GM12875 (cell line): ENCODE measurements at regions not wholly inside any gene's neighbourhood (a gene's known extent, or its start where the extent isn't known, plus 50 kb on each side); places are given as distances from the start of the nearest gene placed in this dataset.

Experiments
- H3K4me3 ChIP-seq: one replicate; pipeline ENCODE4 v1.5.1; 2011; ENCODE audit warnings: low read depth, low read length, control low read depth
- CTCF ChIP-seq: IDR thresholded peaks from 2 replicates; pipeline ENCODE4 v1.5.1; 2011; ENCODE audit warnings: low read depth, mild to moderate bottlenecking, control low read depth, inconsistent platforms, low read length, moderate library complexity, borderline replicate concordance; ENCODE audit not compliant: insufficient read depth

DNA sequence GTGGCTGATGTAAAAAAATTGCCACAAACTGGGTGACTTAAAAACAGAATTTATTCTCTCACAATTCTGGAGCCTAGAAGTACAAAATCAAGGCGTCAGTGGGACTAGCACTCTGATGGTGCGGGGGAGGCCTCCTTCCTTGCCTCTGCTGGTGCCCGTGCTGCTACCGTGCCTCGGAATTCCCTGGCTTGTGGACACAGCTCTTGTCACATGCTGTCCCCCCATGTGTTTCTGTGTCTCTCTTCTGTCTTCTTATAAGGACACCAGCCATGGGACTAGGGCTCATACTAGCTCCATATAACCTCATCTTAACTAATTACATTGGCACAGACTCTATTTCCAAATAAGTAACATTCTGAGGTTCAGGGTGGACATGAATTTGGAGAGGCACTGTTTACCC lies 242.3 kb upstream of the IRX2 start:
- H3K4me3 ChIP-seq, result no peak overlapping the region
- TF ChIP-seq CTCF, result no peak

DNA sequence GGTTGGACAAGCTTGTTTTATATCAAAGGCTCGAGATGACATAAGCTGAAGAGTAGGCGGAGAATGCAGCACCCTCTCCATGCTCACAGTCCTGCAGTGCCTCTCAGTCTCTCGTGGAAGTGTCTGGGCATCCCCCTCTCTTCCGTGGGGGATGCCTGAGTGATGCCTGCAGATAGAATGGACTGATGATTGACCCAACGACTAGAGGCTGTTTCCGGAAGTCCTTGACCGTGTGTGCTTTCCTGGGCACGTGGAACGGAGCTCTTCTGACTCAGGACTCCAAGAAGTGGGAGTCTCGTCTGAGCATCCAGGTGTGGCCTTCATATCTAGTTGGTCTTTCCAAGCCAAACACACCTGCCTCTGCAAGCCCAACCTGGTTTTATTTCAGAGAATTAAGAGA lies 241.8 kb upstream of the IRX2 start:
- H3K4me3 ChIP-seq, result no peak overlapping the region

DNA sequence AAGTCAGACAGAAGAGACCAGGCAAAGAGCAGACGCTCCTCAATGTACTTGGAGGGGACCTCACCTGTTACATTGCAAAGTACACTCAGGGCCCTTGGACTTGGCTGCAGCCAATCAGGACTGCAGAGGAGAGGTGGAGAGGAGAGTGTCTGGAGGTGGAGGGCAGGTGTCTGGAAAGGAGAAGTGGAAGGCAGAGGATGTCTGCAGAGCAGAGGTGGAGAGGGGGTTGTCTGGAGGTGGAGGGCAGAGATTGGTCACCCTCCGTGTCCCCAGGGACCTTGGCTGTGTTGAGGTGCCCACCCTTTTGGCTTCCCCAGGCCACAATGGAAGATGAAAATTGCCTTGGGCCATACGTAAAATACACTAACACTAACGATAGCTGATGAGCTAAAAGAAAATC lies 241.3 kb upstream of the IRX2 start:
- no peak for TF ChIP-seq CTCF
- no peak overlapping the region for H3K4me3 ChIP-seq

More for the DNA sequence above, 241.8 kb upstream of the IRX2 start:
- no peak for TF ChIP-seq CTCF

GRCh38 chr5:2991884-2992283 lies 240.4 kb upstream of the IRX2 start:
- TF ChIP-seq CTCF, result no peak
- no peak overlapping the region for H3K4me3 ChIP-seq

DNA sequence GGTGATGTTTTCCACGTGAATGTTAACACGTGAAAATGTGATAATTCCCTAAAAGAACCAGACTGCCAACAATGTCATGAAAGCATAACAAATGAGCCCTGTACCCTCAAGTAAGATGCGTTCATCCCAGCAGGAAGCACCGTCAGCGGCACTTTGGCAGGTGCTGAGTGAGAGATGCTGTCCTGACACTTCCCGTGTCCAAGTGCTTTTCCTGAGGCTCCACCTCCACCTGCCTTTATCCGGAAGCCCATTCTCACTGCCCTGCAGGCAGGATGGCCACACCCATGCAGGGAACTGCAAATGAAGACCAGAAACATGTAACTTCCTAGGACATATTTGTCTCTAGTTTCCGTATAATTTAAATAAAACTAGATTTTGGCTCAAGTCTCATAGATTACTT lies 238.0 kb upstream of the IRX2 start:
- H3K4me3 ChIP-seq, result no peak overlapping the region
- no peak for TF ChIP-seq CTCF

DNA sequence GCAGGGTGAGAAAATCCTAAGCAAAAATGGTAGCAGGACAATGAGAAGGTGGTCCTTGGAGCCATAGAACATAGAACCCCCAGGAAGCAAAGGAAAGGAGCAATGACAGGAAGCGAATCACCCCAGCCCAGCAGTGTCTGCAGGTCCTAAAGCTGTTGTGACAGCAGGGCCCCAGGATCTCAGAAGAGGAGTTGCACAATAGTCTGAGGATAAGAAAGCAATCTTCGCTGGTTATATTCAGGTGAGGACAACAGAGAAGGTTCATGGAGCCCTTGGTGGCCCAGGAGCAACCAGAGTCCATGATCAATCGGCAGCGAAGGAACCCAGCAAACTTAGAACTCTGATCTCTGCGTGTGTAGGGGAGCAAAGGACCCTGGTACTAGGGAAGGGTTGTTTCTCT lies 234.8 kb upstream of the IRX2 start:
- no peak overlapping the region for H3K4me3 ChIP-seq
- TF ChIP-seq CTCF, result no peak

- H3K4me3 ChIP-seq, result no peak overlapping the region
- no peak for TF ChIP-seq CTCF
These were observed 234.2 kb upstream of the IRX2 start for GRCh38 chr5:2985718-2986117.
